IMR-90 (cell line): ENCODE measurements at regions not wholly inside any gene's neighbourhood (a gene's known extent, or its start where the extent isn't known, plus 50 kb on each side); places are given as distances from the start of the nearest gene placed in this dataset.

Experiments
- ATAC-seq: fragments of 200-7000 bp; cut with Tn5 transposase; 2 replicates; pipeline ENCODE4 v1.9.1; 2020; ENCODE audit warnings: low read depth, mild to moderate bottlenecking, moderate library complexity
- BruUV-seq: library from RNA; stranded (reverse); fragments of 400-500 nt; replicated peaks from 2 replicates; lab custom pipeline; 2021; lab: Mats Ljungman, UMichigan
- CTCF ChIA-PET: fragments of 300-600 bp; formaldehyde crosslinking; extraction: SDS; loops from one replicate; lab custom pipeline; 2021; ENCODE audit warnings: antibody characterized with exemption; lab: Yijun Ruan, JAX
- POLR2A ChIA-PET: fragments of 300-600 bp; sonication (Branson Sonifier 250); formaldehyde crosslinking; loops from one replicate; lab custom pipeline; 2022; ENCODE audit warnings: antibody characterized with exemption; ENCODE audit not compliant: unreplicated experiment; lab: Charles Lee
- DNase-seq: peaks from one replicate; pipeline ENCODE4 v3.0.0; 2013
- H2AFZ ChIP-seq: replicated peaks from 2 replicates; pipeline ENCODE3; 2013; ENCODE audit warnings: low read length, mild to moderate bottlenecking; ENCODE audit not compliant: poor library complexity
- H2AK5ac ChIP-seq: 2 replicates; pipeline ENCODE4 v1.6.1; 2013; ENCODE audit warnings: low read depth, low read length, inconsistent platforms
- H2AK9ac ChIP-seq: replicated peaks from 2 replicates; pipeline ENCODE3; 2013; ENCODE audit warnings: mild to moderate bottlenecking, low read depth, low read length, moderate library complexity; ENCODE audit not compliant: poor library complexity
- H2BK120ac ChIP-seq: 2 replicates; pipeline ENCODE4 v1.6.1; 2013; ENCODE audit warnings: low read depth, low read length, inconsistent platforms
- H2BK15ac ChIP-seq: 3 replicates; pipeline ENCODE4 v1.6.1; 2013; ENCODE audit warnings: low read depth, low read length, inconsistent platforms
- H2BK20ac ChIP-seq: 2 replicates; pipeline ENCODE4 v1.6.1; 2013; ENCODE audit warnings: low read depth, mild to moderate bottlenecking, inconsistent platforms, low read length, moderate library complexity
- H2BK5ac ChIP-seq: 2 replicates; pipeline ENCODE4 v1.6.1; 2013; ENCODE audit warnings: mild to moderate bottlenecking, low read depth, low read length, inconsistent platforms; ENCODE audit not compliant: poor library complexity, severe bottlenecking
- H3K14ac ChIP-seq: replicated peaks from 2 replicates; pipeline ENCODE4 v1.6.1; 2013; ENCODE audit warnings: low read depth, low read length, inconsistent platforms
- H3K18ac ChIP-seq: 2 replicates; pipeline ENCODE4 v1.6.1; 2013; ENCODE audit warnings: low read depth, low read length, control low read depth
- H3K23ac ChIP-seq: 2 replicates; pipeline ENCODE4 v1.6.1; 2013; ENCODE audit warnings: low read depth, low read length, inconsistent platforms
- H3K27ac ChIP-seq: 2 replicates; pipeline ENCODE4 v1.5.1; 2013; ENCODE audit warnings: mild to moderate bottlenecking, control low read depth, low read length; ENCODE audit not compliant: insufficient read depth
- H3K27me3 ChIP-seq: 2 replicates; pipeline ENCODE4 v1.6.1; 2013; ENCODE audit warnings: low read length; ENCODE audit not compliant: control insufficient read depth, insufficient read depth
- H3K36me3 ChIP-seq: 2 replicates; pipeline ENCODE4 v1.6.1; 2013; ENCODE audit warnings: low read length, mixed read lengths; ENCODE audit not compliant: control insufficient read depth, insufficient read depth
- H3K4ac ChIP-seq: 2 replicates; pipeline ENCODE4 v1.6.1; 2013; ENCODE audit warnings: low read depth, low read length, inconsistent platforms
- H3K4me1 ChIP-seq: 2 replicates; pipeline ENCODE4 v1.6.1; 2013; ENCODE audit warnings: low read length, mixed read lengths; ENCODE audit not compliant: control insufficient read depth, insufficient read depth
- H3K4me2 ChIP-seq: 2 replicates; pipeline ENCODE4 v1.6.1; 2013; ENCODE audit warnings: low read depth, mild to moderate bottlenecking, control low read depth, low read length, moderate library complexity
- H3K4me3 ChIP-seq: 2 replicates; pipeline ENCODE4 v1.5.1; 2013; ENCODE audit warnings: low read depth, mild to moderate bottlenecking, control low read depth, low read length, moderate library complexity; ENCODE audit not compliant: insufficient read depth
- H3K56ac ChIP-seq: 2 replicates; pipeline ENCODE4 v1.6.1; 2013; ENCODE audit warnings: low read length, inconsistent platforms; ENCODE audit not compliant: insufficient read depth; ENCODE audit errors: extremely low read depth
- H3K79me1 ChIP-seq, 2 experiments: 2 replicates each; pipeline ENCODE4 v1.6.1; 2013; ENCODE audit warnings: low read length in 2 of 2, inconsistent platforms in 1 of 2, low read depth in 1 of 2
- H3K9ac ChIP-seq: 2 replicates; pipeline ENCODE4 v1.6.1; 2013; ENCODE audit warnings: low read depth, low read length, control low read depth
- H3K9me1 ChIP-seq: 2 replicates; pipeline ENCODE4 v1.6.1; 2013; ENCODE audit warnings: low read length, inconsistent platforms; ENCODE audit not compliant: insufficient read depth
- H3K9me3 ChIP-seq: 2 replicates; pipeline ENCODE4 v1.6.1; 2013; ENCODE audit warnings: low read length; ENCODE audit not compliant: control insufficient read depth, insufficient read depth
- H4K20me1 ChIP-seq: 2 replicates; pipeline ENCODE4 v1.6.1; 2013; ENCODE audit warnings: low read length, inconsistent platforms; ENCODE audit not compliant: insufficient read depth
- H4K5ac ChIP-seq: 2 replicates; pipeline ENCODE4 v1.6.1; 2013; ENCODE audit warnings: mild to moderate bottlenecking, low read depth, low read length, control low read depth
- H4K8ac ChIP-seq, 2 experiments: 2 replicates each; pipeline ENCODE4 v1.6.1; 2013; ENCODE audit warnings: low read depth in 2 of 2, low read length in 2 of 2, control low read depth in 1 of 2, inconsistent platforms in 1 of 2
- H4K91ac ChIP-seq: 2 replicates; pipeline ENCODE4 v1.6.1; 2013; ENCODE audit warnings: low read depth, low read length, inconsistent platforms; ENCODE audit not compliant: insufficient read depth
- BHLHE40 ChIP-seq: fragments of 150-350 bp; IDR thresholded peaks from 2 replicates; pipeline ENCODE4 v1.6.1; 2016; ENCODE audit warnings: mild to moderate bottlenecking, low read depth, low read length
- CEBPB ChIP-seq: IDR thresholded peaks from 2 replicates; pipeline ENCODE4 v1.6.1; 2012; ENCODE audit warnings: low read depth, low read length, improper control_type of control experiment
- CHD1 ChIP-seq: IDR thresholded peaks from 2 replicates; pipeline ENCODE4 v1.6.1; 2012; ENCODE audit warnings: low read depth, low read length, improper control_type of control experiment
- CTCF ChIP-seq: conservative IDR thresholded peaks from 2 replicates; pipeline ENCODE4 v1.5.1; 2012; ENCODE audit warnings: mild to moderate bottlenecking, low read depth, low read length, improper control_type of control experiment
- ELK1 ChIP-seq: fragments of 150-350 bp; IDR thresholded peaks from 2 replicates; pipeline ENCODE4 v1.6.1; 2016; ENCODE audit warnings: low read depth, mild to moderate bottlenecking, low read length, moderate library complexity, borderline replicate concordance
- FOS ChIP-seq: fragments of 150-350 bp; IDR thresholded peaks from 2 replicates; pipeline ENCODE4 v1.6.1; 2016; ENCODE audit warnings: low read depth, low read length
- MAFK ChIP-seq: IDR thresholded peaks from 2 replicates; pipeline ENCODE4 v1.6.1; 2012; ENCODE audit warnings: low read depth, low read length, improper control_type of control experiment
- MAZ ChIP-seq: IDR thresholded peaks from 2 replicates; pipeline ENCODE4 v1.6.1; 2012; ENCODE audit warnings: low read depth, mild to moderate bottlenecking, low read length, improper control_type of control experiment, moderate library complexity, borderline replicate concordance
- MXI1 ChIP-seq: IDR thresholded peaks from 2 replicates; pipeline ENCODE4 v1.6.1; 2012; ENCODE audit warnings: low read depth, mild to moderate bottlenecking, low read length, moderate library complexity, borderline replicate concordance
- NFE2L2 ChIP-seq: fragments of 150-350 bp; IDR thresholded peaks from 2 replicates; pipeline ENCODE4 v1.6.1; 2016; ENCODE audit warnings: low read depth, mild to moderate bottlenecking, low read length
- POLR2A ChIP-seq: IDR thresholded peaks from 2 replicates; pipeline ENCODE4 v1.6.1; 2012; ENCODE audit warnings: mild to moderate bottlenecking, low read depth, low read length
- RAD21 ChIP-seq: IDR thresholded peaks from 2 replicates; pipeline ENCODE4 v1.6.1; 2012; ENCODE audit warnings: low read length, improper control_type of control experiment
- RCOR1 ChIP-seq: IDR thresholded peaks from 2 replicates; pipeline ENCODE4 v1.6.1; 2012; ENCODE audit warnings: mild to moderate bottlenecking, low read length, improper control_type of control experiment; ENCODE audit not compliant: insufficient replicate concordance
- RFX5 ChIP-seq: IDR thresholded peaks from 2 replicates; pipeline ENCODE4 v1.8.0; 2012; ENCODE audit warnings: low read depth, mild to moderate bottlenecking, low read length, moderate library complexity
- SMC3 ChIP-seq: fragments of 150-350 bp; IDR thresholded peaks from 2 replicates; pipeline ENCODE4 v1.6.1; 2016; ENCODE audit warnings: low read depth, mild to moderate bottlenecking, antibody characterized with exemption, low read length, moderate library complexity
- USF2 ChIP-seq: fragments of 150-350 bp; IDR thresholded peaks from 2 replicates; pipeline ENCODE4 v1.6.1; 2017; ENCODE audit warnings: mild to moderate bottlenecking, antibody characterized with exemption, low read length, low read depth
- WGBS, 2 experiments: methylation state at CpG; one replicate each; pipeline versions ENCODE4 v1.1.5 to v1.1.7; 2013; ENCODE audit warnings: missing lambda C conversion rate in 2 of 2; ENCODE audit not compliant: insufficient read length in 1 of 2; ENCODE audit errors: extremely low coverage in 2 of 2; 5-methylcytosine and 5-hydroxymethylcytosine counted together
- dilution Hi-C: fragments of 300-500 bp; cut with HindIII; formaldehyde crosslinking; loops from one replicate; pipeline ENCODE4 v1.14.3; 2018; ENCODE audit warnings: low sequenced_read_pairs; ENCODE audit not compliant: unreplicated experiment
- in situ Hi-C: fragments of 300-500 bp; cut with MboI; formaldehyde crosslinking; loops from 3 replicates; pipeline ENCODE4 v1.14.3; 2019; ENCODE audit warnings: low sequenced_read_pairs, inconsistent platforms, mixed read lengths
- intact Hi-C: fragments of 100-400 bp; cut with micrococcal nuclease; formaldehyde crosslinking; loops from 2 replicates; pipeline ENCODE4 v1.10.0; 2022

GRCh38 chr5:116646611-116647289 is 72.1 kb upstream of the SEMA6A start:
- H3K4me1 ChIP-seq = no peaks in the 10 kb centered on the region

More at GRCh38 chr5:116646611-116647289, 72.1 kb upstream of the SEMA6A start:
- in situ Hi-C loops (no loop called here), intact Hi-C loops (no loop called here), dilution Hi-C loops (no loop called here)
- no peak for ATAC-seq
- no peaks in the 10 kb centered on the region for H3K27me3 ChIP-seq
- no peaks in the 10 kb centered on the region for H4K20me1 ChIP-seq
- no peak overlapping the region for H3K56ac ChIP-seq
- H3K27ac ChIP-seq = no peak overlapping the region
- H2BK5ac ChIP-seq = no peak overlapping the region
- no peak overlapping the region for H2AK5ac ChIP-seq
- H3K18ac ChIP-seq = no peak overlapping the region
- H3K36me3 ChIP-seq = no peaks in the 10 kb centered on the region
- WGBS, 2 experiments = no CpG with 5 or more reads among the region's 10 CpGs
- ChIA-PET POLR2A (no interaction called here), CTCF (interaction anchor here (0.8 kb wide), 1 partner anchor 9 kb away, joined by 3 read pairs; no protein-coding TSS in a partner anchor)
- no peak for DNase-seq
- no peak overlapping the region for H3K23ac ChIP-seq
- no peak overlapping the region for H4K5ac ChIP-seq
- no peaks in the 10 kb centered on the region for H3K79me1 ChIP-seq
- H4K8ac ChIP-seq = no peak overlapping the region
- H3K9ac ChIP-seq = no peak overlapping the region
- no peak for TF ChIP-seq RFX5
- no peak for TF ChIP-seq SMC3
- TF ChIP-seq USF2 = no peak
- no peak for TF ChIP-seq CEBPB
- no peak for TF ChIP-seq POLR2A
- no peak for TF ChIP-seq ELK1
- TF ChIP-seq CHD1 = no peak
- TF ChIP-seq NFE2L2 = no peak
- TF ChIP-seq MAZ = no peak
- TF ChIP-seq FOS = no peak
- TF ChIP-seq CTCF = no peak
- TF ChIP-seq RCOR1 = no peak
- TF ChIP-seq MAFK = no peak
- no peak for TF ChIP-seq BHLHE40
- no peak for TF ChIP-seq MXI1
- TF ChIP-seq RAD21 = no peak
- peaks cover 6% of the 10 kb centered on the region for H3K9me3 ChIP-seq
- H2AK9ac ChIP-seq = no peak overlapping the region
- no TSS peak for BruUV-seq
- no peaks in the 10 kb centered on the region for H3K9me1 ChIP-seq
- no peak overlapping the region for H3K14ac ChIP-seq
- H2BK20ac ChIP-seq = no peak overlapping the region
- H3K4me3 ChIP-seq = no peak overlapping the region
- H2AFZ ChIP-seq = no peak overlapping the region
- H2BK15ac ChIP-seq = no peak overlapping the region
- H3K4me2 ChIP-seq = no peak overlapping the region
- no peak overlapping the region for H3K4ac ChIP-seq
- H4K91ac ChIP-seq = no peak overlapping the region
- no peak overlapping the region for H2BK120ac ChIP-seq
